Activated CD8-positive, alpha-beta memory T cell treated with anti-CD3 and anti-CD28 coated beads, Interleukin-2, amount 10 ng/mL, durations not matched to agents 7 days and 5 days (primary cell): ENCODE measurements at regions not wholly inside any gene's neighbourhood (a gene's known extent, or its start where the extent isn't known, plus 50 kb on each side); places are given as distances from the start of the nearest gene placed in this dataset. TPM values are rescaled to one million over a fixed set of nuclear protein-coding genes. Genes with fewer than 3 reads are reported as not detected.

ENCODE experiments used
- ATAC-seq: fragments of 150-1000 bp; cut with Tn5 transposase; one replicate; pipeline ENCODE4 v1.10.0; 2021; ENCODE audit warnings: moderate library complexity
- CTCF ChIA-PET: fragments of 350-600 bp; sonication (Branson Sonifier 250); formaldehyde crosslinking; loops from one replicate; lab custom pipeline; 2021; ENCODE audit warnings: antibody characterized with exemption; lab: Charles Lee
- DNase-seq: peaks from one replicate; pipeline ENCODE4 v3.0.0-alpha.2; 2020
- H3K27ac Mint-ChIP-seq: one replicate; pipeline ENCODE4 v1.8.0; 2021; ENCODE audit warnings: mild to moderate bottlenecking, mixed read lengths
- H3K27me3 Mint-ChIP-seq: one replicate; pipeline ENCODE4 v1.8.0; 2021; ENCODE audit warnings: mixed read lengths
- H3K36me3 Mint-ChIP-seq: one replicate; pipeline ENCODE4 v1.8.0; 2021; ENCODE audit warnings: mild to moderate bottlenecking, mixed read lengths
- H3K4me1 Mint-ChIP-seq: one replicate; pipeline ENCODE4 v1.8.0; 2021; ENCODE audit warnings: mixed read lengths
- H3K4me3 Mint-ChIP-seq: one replicate; pipeline ENCODE4 v1.8.0; 2021; ENCODE audit warnings: mild to moderate bottlenecking, moderate library complexity, mixed read lengths
- H3K9me3 Mint-ChIP-seq: one replicate; pipeline ENCODE4 v1.8.0; 2022; ENCODE audit warnings: low read depth, mixed read lengths
- microRNA-seq: library from miRNA; unstranded; fragments of <30 nt; microRNA quantifications from one replicate; pipeline ENCODE4 v1.2.0, GENCODE V29; 2022

- Mint-ChIP-seq H3K9me3 (peaks cover 10% of the 10 kb centered on the region), H3K4me1 (no peaks in the 10 kb centered on the region), H3K27me3 (peaks cover 2% of the 10 kb centered on the region), H3K27ac (no peak overlapping the region), H3K36me3 (peaks cover 1% of the 10 kb centered on the region), H3K4me3 (no peak overlapping the region)
- DNase-seq, result no peak
- ATAC-seq, result no peak
- CTCF ChIA-PET, result no interaction called here
Measured at GRCh38 chr9:93730648-93731047, 154.3 kb downstream of the PHF2 start.

- DNase-seq, result no peak
- Mint-ChIP-seq H3K27ac (no peak overlapping the region), H3K4me3 (no peak overlapping the region), H3K27me3 (peaks cover 2% of the 10 kb centered on the region), H3K36me3 (peaks cover 1% of the 10 kb centered on the region), H3K4me1 (no peaks in the 10 kb centered on the region), H3K9me3 (peaks cover 7% of the 10 kb centered on the region)
- no peak for ATAC-seq
- CTCF ChIA-PET, result no interaction called here
Measured at GRCh38 chr9:93730217-93730616, 153.8 kb downstream of the PHF2 start.

Small RNAs in the stretch of these regions (microRNA-seq; reads per million reads assigned to microRNA genes)
- gene MIR4291, result not detected
